GM12878 (cell line): ENCODE measurements at regions not wholly inside any gene's neighbourhood (a gene's known extent, or its start where the extent isn't known, plus 50 kb on each side); places are given as distances from the start of the nearest gene placed in this dataset.

Experiments
- CREB1 ChIP-seq: IDR thresholded peaks from 2 replicates; pipeline ENCODE4 v1.6.1; 2012; ENCODE audit warnings: low read depth, mild to moderate bottlenecking, inconsistent platforms
- CTCF ChIP-seq, 3 experiments: IDR thresholded peaks in 2 of 3; conservative IDR thresholded peaks in 1 of 3; 2 replicates each; pipeline ENCODE4 v1.5.1; 2011; ENCODE audit warnings: low read depth in 3 of 3, low read length in 3 of 3, mild to moderate bottlenecking in 3 of 3, control low read depth in 2 of 3, moderate library complexity in 2 of 3, inconsistent platforms in 1 of 3, mixed read lengths in 1 of 3; ENCODE audit not compliant: control insufficient read depth in 2 of 3, insufficient read depth in 1 of 3; ENCODE audit errors: extremely low read depth in 1 of 3
- EP300 ChIP-seq, 2 experiments: fragments of 150-350 bp in 1 of 2; IDR thresholded peaks; 2 replicates each; pipeline ENCODE4 v1.6.1; 2011 to 2012; ENCODE audit warnings: low read depth in 2 of 2, low read length in 2 of 2, borderline replicate concordance in 1 of 2, improper control_type of control experiment in 1 of 2, inconsistent platforms in 1 of 2; ENCODE audit not compliant: control insufficient read depth in 1 of 2
- IKZF2 ChIP-seq, 2 experiments: fragments of 450-650 bp; IDR thresholded peaks; 2 replicates each; pipeline ENCODE4 v1.6.1; 2017; ENCODE audit warnings: mild to moderate bottlenecking in 2 of 2, moderate library complexity in 2 of 2
- MLLT1 ChIP-seq: fragments of 450-650 bp; IDR thresholded peaks from 2 replicates; pipeline ENCODE4 v1.6.1; 2016; ENCODE audit warnings: mild to moderate bottlenecking
- MTA2 ChIP-seq: fragments of 450-650 bp; IDR thresholded peaks from 2 replicates; pipeline ENCODE4 v1.6.1; 2016; ENCODE audit warnings: low read depth, mild to moderate bottlenecking, moderate library complexity
- NBN ChIP-seq: fragments of 450-650 bp; IDR thresholded peaks from 2 replicates; pipeline ENCODE4 v1.6.1; 2016
- POLR2A ChIP-seq: IDR thresholded peaks from 2 replicates; pipeline ENCODE4 v1.6.1; 2011; ENCODE audit warnings: low read depth, mild to moderate bottlenecking, low read length
- RAD21 ChIP-seq: IDR thresholded peaks from 2 replicates; pipeline ENCODE4 v1.6.1; 2011; ENCODE audit warnings: mild to moderate bottlenecking, low read depth, low read length, moderate library complexity; ENCODE audit not compliant: insufficient read depth
- TCF12 ChIP-seq: IDR thresholded peaks from 2 replicates; pipeline ENCODE4 v1.6.1; 2011; ENCODE audit warnings: low read depth, mild to moderate bottlenecking, low read length
- ZBTB4 ChIP-seq: fragments of 450-650 bp; formaldehyde crosslinking; IDR thresholded peaks from 2 replicates; pipeline ENCODE4 v1.4.0; 2022; ENCODE audit warnings: mild to moderate bottlenecking, moderate library complexity
- ZNF384 ChIP-seq: IDR thresholded peaks from 2 replicates; pipeline ENCODE4 v1.6.1; 2012; ENCODE audit warnings: low read depth, mild to moderate bottlenecking, low read length, improper control_type of control experiment, borderline replicate concordance
- ZZZ3 ChIP-seq: IDR thresholded peaks from 2 replicates; pipeline ENCODE4 v1.6.1; 2011; ENCODE audit warnings: low read depth; ENCODE audit not compliant: control insufficient read depth, insufficient read length

GRCh38 chr3:80564391-80564790 is 796.6 kb upstream of the ROBO1 start:
- TF ChIP-seq CTCF (IDR thresholded peaks at IDR 0.05 in 2 of 3, conservative IDR thresholded peaks at IDR 0.05 in 1 of 3; ENCODE audit: control insufficient read depth in 2 of 3, extremely low read depth in 1 of 3, insufficient read depth in 1 of 3, low read depth in 3 of 3, low read length in 3 of 3) (no peak), EP300 (IDR thresholded peaks at IDR 0.05; ENCODE audit: borderline replicate concordance in 1 of 2, control insufficient read depth in 1 of 2, low read depth in 2 of 2, low read length in 2 of 2) (no peak), ZBTB4 (CRISPR knock-in tag) (no peak), RAD21 (no peak), ZNF384 (no peak), IKZF2 (IDR thresholded peaks at IDR 0.05) (no peak), CREB1 (no peak), TCF12 (no peak), MLLT1 (no peak), POLR2A (no peak), NBN (no peak), ZZZ3 (no peak), MTA2 (no peak)
